HL-60 (cell line): ENCODE measurements at regions not wholly inside any gene's neighbourhood (a gene's known extent, or its start where the extent isn't known, plus 50 kb on each side); places are given as distances from the start of the nearest gene placed in this dataset.

Experiments
- POLR2AphosphoS5 ChIP-seq: IDR thresholded peaks from 2 replicates; pipeline ENCODE4 v1.6.1; 2012; ENCODE audit warnings: low read depth
- TF ChIP-seq, protein P1 (sequence below): IDR thresholded peaks from one replicate; pipeline ENCODE4 v1.5.1; 2011; ENCODE audit warnings: low read length, control low read depth, inconsistent platforms; ENCODE audit not compliant: insufficient read depth
- TF ChIP-seq, protein P2 (sequence below): IDR thresholded peaks from 2 replicates; pipeline ENCODE4 v1.6.1; 2012; ENCODE audit warnings: low read depth; ENCODE audit not compliant: insufficient replicate concordance

DNA sequence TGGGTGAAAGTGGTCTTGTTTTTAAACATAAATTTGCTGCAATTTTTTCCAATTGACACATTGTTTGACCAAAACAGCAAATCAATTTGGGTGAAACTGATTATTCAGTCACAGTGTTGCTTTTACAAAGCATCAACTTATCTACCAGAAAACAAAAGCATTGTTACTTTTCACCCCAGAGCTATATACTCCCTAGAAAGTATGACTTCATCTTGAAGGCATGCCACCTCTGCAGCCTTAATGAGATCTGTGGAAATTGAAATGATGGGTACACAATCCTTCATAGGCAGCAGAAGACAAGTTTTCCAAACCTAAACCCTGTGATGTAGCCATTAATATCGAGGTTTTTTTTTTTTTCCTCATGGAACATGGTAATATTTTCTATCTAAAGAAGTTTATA lies 615.9 kb downstream of the CHSY3 start:
- TF ChIP-seq, protein P1, sequence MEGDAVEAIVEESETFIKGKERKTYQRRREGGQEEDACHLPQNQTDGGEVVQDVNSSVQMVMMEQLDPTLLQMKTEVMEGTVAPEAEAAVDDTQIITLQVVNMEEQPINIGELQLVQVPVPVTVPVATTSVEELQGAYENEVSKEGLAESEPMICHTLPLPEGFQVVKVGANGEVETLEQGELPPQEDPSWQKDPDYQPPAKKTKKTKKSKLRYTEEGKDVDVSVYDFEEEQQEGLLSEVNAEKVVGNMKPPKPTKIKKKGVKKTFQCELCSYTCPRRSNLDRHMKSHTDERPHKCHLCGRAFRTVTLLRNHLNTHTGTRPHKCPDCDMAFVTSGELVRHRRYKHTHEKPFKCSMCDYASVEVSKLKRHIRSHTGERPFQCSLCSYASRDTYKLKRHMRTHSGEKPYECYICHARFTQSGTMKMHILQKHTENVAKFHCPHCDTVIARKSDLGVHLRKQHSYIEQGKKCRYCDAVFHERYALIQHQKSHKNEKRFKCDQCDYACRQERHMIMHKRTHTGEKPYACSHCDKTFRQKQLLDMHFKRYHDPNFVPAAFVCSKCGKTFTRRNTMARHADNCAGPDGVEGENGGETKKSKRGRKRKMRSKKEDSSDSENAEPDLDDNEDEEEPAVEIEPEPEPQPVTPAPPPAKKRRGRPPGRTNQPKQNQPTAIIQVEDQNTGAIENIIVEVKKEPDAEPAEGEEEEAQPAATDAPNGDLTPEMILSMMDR = no peak
- TF ChIP-seq POLR2AphosphoS5 = no peak
- TF ChIP-seq, protein P2, sequence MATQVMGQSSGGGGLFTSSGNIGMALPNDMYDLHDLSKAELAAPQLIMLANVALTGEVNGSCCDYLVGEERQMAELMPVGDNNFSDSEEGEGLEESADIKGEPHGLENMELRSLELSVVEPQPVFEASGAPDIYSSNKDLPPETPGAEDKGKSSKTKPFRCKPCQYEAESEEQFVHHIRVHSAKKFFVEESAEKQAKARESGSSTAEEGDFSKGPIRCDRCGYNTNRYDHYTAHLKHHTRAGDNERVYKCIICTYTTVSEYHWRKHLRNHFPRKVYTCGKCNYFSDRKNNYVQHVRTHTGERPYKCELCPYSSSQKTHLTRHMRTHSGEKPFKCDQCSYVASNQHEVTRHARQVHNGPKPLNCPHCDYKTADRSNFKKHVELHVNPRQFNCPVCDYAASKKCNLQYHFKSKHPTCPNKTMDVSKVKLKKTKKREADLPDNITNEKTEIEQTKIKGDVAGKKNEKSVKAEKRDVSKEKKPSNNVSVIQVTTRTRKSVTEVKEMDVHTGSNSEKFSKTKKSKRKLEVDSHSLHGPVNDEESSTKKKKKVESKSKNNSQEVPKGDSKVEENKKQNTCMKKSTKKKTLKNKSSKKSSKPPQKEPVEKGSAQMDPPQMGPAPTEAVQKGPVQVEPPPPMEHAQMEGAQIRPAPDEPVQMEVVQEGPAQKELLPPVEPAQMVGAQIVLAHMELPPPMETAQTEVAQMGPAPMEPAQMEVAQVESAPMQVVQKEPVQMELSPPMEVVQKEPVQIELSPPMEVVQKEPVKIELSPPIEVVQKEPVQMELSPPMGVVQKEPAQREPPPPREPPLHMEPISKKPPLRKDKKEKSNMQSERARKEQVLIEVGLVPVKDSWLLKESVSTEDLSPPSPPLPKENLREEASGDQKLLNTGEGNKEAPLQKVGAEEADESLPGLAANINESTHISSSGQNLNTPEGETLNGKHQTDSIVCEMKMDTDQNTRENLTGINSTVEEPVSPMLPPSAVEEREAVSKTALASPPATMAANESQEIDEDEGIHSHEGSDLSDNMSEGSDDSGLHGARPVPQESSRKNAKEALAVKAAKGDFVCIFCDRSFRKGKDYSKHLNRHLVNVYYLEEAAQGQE = no peak
